ENCODE measurements at regions not wholly inside any gene's neighbourhood (a gene's known extent, or its start where the extent isn't known, plus 50 kb on each side); places are given as distances from the start of the nearest gene placed in this dataset.

DNA sequence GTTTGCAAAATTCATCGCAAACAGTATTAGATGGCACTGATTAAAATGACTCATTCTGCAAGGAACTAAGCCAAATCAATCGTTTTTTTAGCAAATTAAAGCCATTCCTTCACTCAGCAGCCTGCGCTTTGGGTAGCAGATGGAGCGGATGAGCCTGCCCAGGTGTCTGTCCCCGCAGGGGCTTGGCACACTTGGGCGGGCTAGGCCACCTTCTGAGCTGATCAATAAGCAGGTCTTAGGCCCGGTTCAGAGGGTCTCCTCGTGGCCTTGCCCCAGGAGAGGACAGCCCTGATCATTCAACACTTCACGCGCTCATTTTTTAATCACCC is 78.0 kb upstream of the FCN1 start:
- ChIA-PET POLR2A (no interaction called here), RAD21 (ENCODE audit: low non-redundant PET in 1 of 2, low total read pairs in 2 of 2, uncharacterized antibody in 2 of 2, unreplicated experiment in 2 of 2) (no interaction called here), CTCF (interaction anchor here (1.2 kb wide), 1 partner anchor 217 kb away, joined by 3 read pairs; no protein-coding TSS in a partner anchor)
- no peaks in the 10 kb centered on the region for H3K9me2 ChIP-seq (ENCODE audit: insufficient read depth)
- no peaks in the 10 kb centered on the region for H3K36me3 ChIP-seq (ENCODE audit: control insufficient read depth in 1 of 2, insufficient read depth in 2 of 2, low read length in 2 of 2)
- no peaks in the 10 kb centered on the region for H4K20me1 ChIP-seq (ENCODE audit: insufficient read depth)
- H3K27me3 ChIP-seq (ENCODE audit: insufficient read depth, low read length): no peaks in the 10 kb centered on the region; the same call in 1 of the 2 replicates
- no peak overlapping the region for H2AFZ ChIP-seq (ENCODE audit: low read depth, low read length, poor library complexity, severe bottlenecking)
- peaks cover 6 to 16% of the 10 kb centered on the region in 2 experiments; a peak in 3 of 4 replicates for H3K9me3 ChIP-seq (ENCODE audit: control insufficient read depth in 1 of 2, insufficient read depth in 1 of 2, low read depth in 1 of 2, low read length in 2 of 2)
- no peak overlapping the region for H3K4me2 ChIP-seq (ENCODE audit: low read length)
- BruUV-seq (replicated peaks): no TSS peak
- H3K9ac ChIP-seq (ENCODE audit: low read length): no peak overlapping the region
- DNase-seq (ENCODE audit: low read depth, low spot score) (no peak), ATAC-seq (no peak)
- no peaks in the 10 kb centered on the region for H3K79me2 ChIP-seq (ENCODE audit: insufficient read depth, low read length)
- H3K4me3 ChIP-seq (replicated peaks in 1 of 2; ENCODE audit: low read depth in 1 of 2, low read length in 2 of 2): no peak overlapping the region
- TF ChIP-seq, protein P1, sequence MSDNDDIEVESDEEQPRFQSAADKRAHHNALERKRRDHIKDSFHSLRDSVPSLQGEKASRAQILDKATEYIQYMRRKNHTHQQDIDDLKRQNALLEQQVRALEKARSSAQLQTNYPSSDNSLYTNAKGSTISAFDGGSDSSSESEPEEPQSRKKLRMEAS (IDR thresholded peaks at IDR 0.05): no peak
- no peak for TF ChIP-seq POLR2AphosphoS5 (IDR thresholded peaks at IDR 0.05; ENCODE audit: low read depth, low read length)
- TF ChIP-seq, protein P2, sequence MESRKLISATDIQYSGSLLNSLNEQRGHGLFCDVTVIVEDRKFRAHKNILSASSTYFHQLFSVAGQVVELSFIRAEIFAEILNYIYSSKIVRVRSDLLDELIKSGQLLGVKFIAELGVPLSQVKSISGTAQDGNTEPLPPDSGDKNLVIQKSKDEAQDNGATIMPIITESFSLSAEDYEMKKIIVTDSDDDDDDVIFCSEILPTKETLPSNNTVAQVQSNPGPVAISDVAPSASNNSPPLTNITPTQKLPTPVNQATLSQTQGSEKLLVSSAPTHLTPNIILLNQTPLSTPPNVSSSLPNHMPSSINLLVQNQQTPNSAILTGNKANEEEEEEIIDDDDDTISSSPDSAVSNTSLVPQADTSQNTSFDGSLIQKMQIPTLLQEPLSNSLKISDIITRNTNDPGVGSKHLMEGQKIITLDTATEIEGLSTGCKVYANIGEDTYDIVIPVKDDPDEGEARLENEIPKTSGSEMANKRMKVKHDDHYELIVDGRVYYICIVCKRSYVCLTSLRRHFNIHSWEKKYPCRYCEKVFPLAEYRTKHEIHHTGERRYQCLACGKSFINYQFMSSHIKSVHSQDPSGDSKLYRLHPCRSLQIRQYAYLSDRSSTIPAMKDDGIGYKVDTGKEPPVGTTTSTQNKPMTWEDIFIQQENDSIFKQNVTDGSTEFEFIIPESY (IDR thresholded peaks at IDR 0.05; ENCODE audit: extremely low read depth, insufficient replicate concordance, low read length): no peak
- no peak for TF ChIP-seq TCF7L2 (IDR thresholded peaks at IDR 0.05; ENCODE audit: borderline replicate concordance, extremely low read depth, insufficient read depth, insufficient read length)
- TF ChIP-seq, protein P3, sequence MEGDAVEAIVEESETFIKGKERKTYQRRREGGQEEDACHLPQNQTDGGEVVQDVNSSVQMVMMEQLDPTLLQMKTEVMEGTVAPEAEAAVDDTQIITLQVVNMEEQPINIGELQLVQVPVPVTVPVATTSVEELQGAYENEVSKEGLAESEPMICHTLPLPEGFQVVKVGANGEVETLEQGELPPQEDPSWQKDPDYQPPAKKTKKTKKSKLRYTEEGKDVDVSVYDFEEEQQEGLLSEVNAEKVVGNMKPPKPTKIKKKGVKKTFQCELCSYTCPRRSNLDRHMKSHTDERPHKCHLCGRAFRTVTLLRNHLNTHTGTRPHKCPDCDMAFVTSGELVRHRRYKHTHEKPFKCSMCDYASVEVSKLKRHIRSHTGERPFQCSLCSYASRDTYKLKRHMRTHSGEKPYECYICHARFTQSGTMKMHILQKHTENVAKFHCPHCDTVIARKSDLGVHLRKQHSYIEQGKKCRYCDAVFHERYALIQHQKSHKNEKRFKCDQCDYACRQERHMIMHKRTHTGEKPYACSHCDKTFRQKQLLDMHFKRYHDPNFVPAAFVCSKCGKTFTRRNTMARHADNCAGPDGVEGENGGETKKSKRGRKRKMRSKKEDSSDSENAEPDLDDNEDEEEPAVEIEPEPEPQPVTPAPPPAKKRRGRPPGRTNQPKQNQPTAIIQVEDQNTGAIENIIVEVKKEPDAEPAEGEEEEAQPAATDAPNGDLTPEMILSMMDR (IDR thresholded peaks at IDR 0.05 in 2 of 3, conservative IDR thresholded peaks at IDR 0.05 in 1 of 3; ENCODE audit: borderline replicate concordance in 1 of 3, insufficient read depth in 1 of 3, low read depth in 2 of 3, low read length in 2 of 3): no peak
- no peak for TF ChIP-seq ELF1 (IDR thresholded peaks at IDR 0.05; ENCODE audit: borderline replicate concordance, low read depth)
- no peak overlapping the region for H3K27ac ChIP-seq (ENCODE audit: low read depth, low read length)
- no peaks in the 10 kb centered on the region for H3K4me1 ChIP-seq (ENCODE audit: control insufficient read depth in 1 of 2, insufficient read depth in 2 of 2, low read length in 2 of 2)
- intact Hi-C loops (cut with micrococcal nuclease): no loop called here

All from HCT116 (cell line).